Colonic mucosa (tissue), 4 donors: ENCODE measurements at regions not wholly inside any gene's neighbourhood (a gene's known extent, or its start where the extent isn't known, plus 50 kb on each side); places are given as distances from the start of the nearest gene placed in this dataset.

ENCODE experiments used
- DNase-seq: peaks from one replicate; pipeline ENCODE4 v3.0.0-alpha.2; 2020
- H3K27ac ChIP-seq: fragments of 200-600 bp; one replicate; pipeline ENCODE4 v1.8.0; 2021
- H3K27me3 ChIP-seq: fragments of 200-600 bp; one replicate; pipeline ENCODE4 v1.8.0; 2021
- H3K36me3 ChIP-seq: fragments of 200-600 bp; one replicate; pipeline ENCODE4 v1.8.0; 2021
- H3K4me1 ChIP-seq: fragments of 200-600 bp; one replicate; pipeline ENCODE4 v1.8.0; 2021; ENCODE audit warnings: mild to moderate bottlenecking
- H3K4me3 ChIP-seq: fragments of 200-600 bp; one replicate; pipeline ENCODE4 v1.8.0; 2021
- H3K9ac ChIP-seq, 2 donors: one replicate each; pipeline ENCODE4 v1.7.0; 2013; ENCODE audit warnings: control low read depth in 2 of 2, low read depth in 2 of 2, low read length in 2 of 2
- H3K9me3 ChIP-seq: fragments of 200-600 bp; one replicate; pipeline ENCODE4 v1.8.0; 2021
- CTCF ChIP-seq: fragments of 200-600 bp; IDR thresholded peaks from one replicate; pipeline ENCODE4 v1.8.0; 2022; ENCODE audit warnings: antibody characterized with exemption, mild to moderate bottlenecking
- intact Hi-C: fragments of 100-400 bp; cut with DNase I; formaldehyde crosslinking; loops from one replicate; pipeline ENCODE4 v1.14.1; 2022
- donor health status: healthy.
- donor health status: DM: no; HTN: no; CAD: no.
- donor health status: DM: no; HTN: no; CAD: no.

GRCh38 chr3:20396335-20396734 is 210.3 kb upstream of the SGO1 start:
- intact Hi-C loops: no loop called here

GRCh38 chr3:20395692-20396091 is 209.7 kb upstream of the SGO1 start:
- intact Hi-C loops: no loop called here
- Histone ChIP-seq H3K4me1 (no peaks in the 10 kb centered on the region), H3K27ac (no peak overlapping the region), H3K9ac (no peak overlapping the region), H3K4me3 (no peak overlapping the region), H3K9me3 (no peaks in the 10 kb centered on the region), H3K27me3 (no peaks in the 10 kb centered on the region), H3K36me3 (no peaks in the 10 kb centered on the region)
- DNase-seq: no peak
- TF ChIP-seq CTCF: no peak

More at GRCh38 chr3:20396335-20396734, 210.3 kb upstream of the SGO1 start:
- no peak overlapping the region for H3K9ac ChIP-seq
- no peak overlapping the region for H3K4me3 ChIP-seq
- no peaks in the 10 kb centered on the region for H3K27me3 ChIP-seq
- H3K4me1 ChIP-seq: no peaks in the 10 kb centered on the region
- no peaks in the 10 kb centered on the region for H3K9me3 ChIP-seq
- DNase-seq: no peak
- no peak overlapping the region for H3K27ac ChIP-seq
- TF ChIP-seq CTCF: no peak
- H3K36me3 ChIP-seq: no peaks in the 10 kb centered on the region

GRCh38 chr3:20394243-20394642 is 208.2 kb upstream of the SGO1 start:
- DNase-seq: no peak
- Histone ChIP-seq H3K36me3 (no peaks in the 10 kb centered on the region), H3K4me3 (no peak overlapping the region), H3K27me3 (no peaks in the 10 kb centered on the region), H3K9me3 (no peaks in the 10 kb centered on the region), H3K27ac (no peak overlapping the region), H3K9ac (no peak overlapping the region), H3K4me1 (no peaks in the 10 kb centered on the region)
- intact Hi-C loops: no loop called here
- no peak for TF ChIP-seq CTCF

- no peak overlapping the region for H3K9ac ChIP-seq
- H3K36me3 ChIP-seq: no peaks in the 10 kb centered on the region
- no peaks in the 10 kb centered on the region for H3K4me1 ChIP-seq
- intact Hi-C loops: no loop called here
- DNase-seq: no peak
- H3K27ac ChIP-seq: no peak overlapping the region
- H3K4me3 ChIP-seq: no peak overlapping the region
- H3K27me3 ChIP-seq: no peaks in the 10 kb centered on the region
- TF ChIP-seq CTCF: no peak
- H3K9me3 ChIP-seq: no peaks in the 10 kb centered on the region
These were observed 205.6 kb upstream of the SGO1 start for GRCh38 chr3:20391644-20392043.

GRCh38 chr3:20388971-20389370 is 203.0 kb upstream of the SGO1 start:
- Histone ChIP-seq H3K9ac (no peak overlapping the region), H3K27ac (no peak overlapping the region), H3K9me3 (no peaks in the 10 kb centered on the region), H3K4me1 (no peaks in the 10 kb centered on the region), H3K36me3 (no peaks in the 10 kb centered on the region), H3K4me3 (no peak overlapping the region), H3K27me3 (no peaks in the 10 kb centered on the region)
- DNase-seq: no peak
- intact Hi-C loops: no loop called here
- no peak for TF ChIP-seq CTCF

- H3K4me3 ChIP-seq: no peak overlapping the region
- intact Hi-C loops: no loop called here
- H3K4me1 ChIP-seq: no peaks in the 10 kb centered on the region
- TF ChIP-seq CTCF: no peak
- DNase-seq: no peak
- H3K9me3 ChIP-seq: no peaks in the 10 kb centered on the region
- H3K9ac ChIP-seq: no peak overlapping the region
- H3K36me3 ChIP-seq: no peaks in the 10 kb centered on the region
- H3K27me3 ChIP-seq: no peaks in the 10 kb centered on the region
- no peak overlapping the region for H3K27ac ChIP-seq
These were observed 194.3 kb upstream of the SGO1 start for GRCh38 chr3:20380295-20380694.
